Gastrocnemius medialis (tissue), 4 donors: ENCODE measurements at regions not wholly inside any gene's neighbourhood (a gene's known extent, or its start where the extent isn't known, plus 50 kb on each side); places are given as distances from the start of the nearest gene placed in this dataset.

Experiments
- ATAC-seq, 2 donors: fragments of 150-250 bp; one replicate each; pipeline ENCODE4 v1.9.1; 2016
- DNase-seq, 2 donors: peaks; one replicate each; pipeline ENCODE4 v3.0.0-alpha.2; 2019
- H3K27ac ChIP-seq, 4 donors: fragments of 200-600 bp; sonication (generic); 1 replicate in 1 of 4; 2 replicates in 3 of 4; pipeline ENCODE4 v1.5.1; 2016 to 2018; ENCODE audit warnings: mild to moderate bottlenecking in 2 of 4, moderate library complexity in 1 of 4
- H3K27me3 ChIP-seq, 3 donors: fragments of 200-600 bp; sonication (generic) in 2 of 3; 1 replicate in 1 of 3; 2 replicates in 2 of 3; pipeline versions ENCODE4 v1.5.1 to v1.6.0; 2016 to 2019; ENCODE audit warnings: mild to moderate bottlenecking in 1 of 3, moderate library complexity in 1 of 3
- H3K36me3 ChIP-seq, 2 donors: fragments of 200-600 bp; sonication (generic) in 1 of 2; one replicate each; pipeline ENCODE4 v1.5.1; 2017 to 2018
- H3K4me1 ChIP-seq, 2 donors: fragments of 200-600 bp; sonication (generic) in 1 of 2; one replicate each; pipeline ENCODE4 v1.5.1; 2016 to 2017; ENCODE audit warnings: mild to moderate bottlenecking in 2 of 2
- H3K4me3 ChIP-seq, 4 donors: fragments of 200-600 bp; sonication (generic) in 3 of 4; 1 replicate in 1 of 4; 2 replicates in 3 of 4; pipeline ENCODE4 v1.5.1; 2016 to 2019; ENCODE audit warnings: mild to moderate bottlenecking in 2 of 4
- H3K9me3 ChIP-seq, 3 donors: fragments of 200-600 bp; sonication (generic) in 2 of 3; 1 replicate in 1 of 3; 2 replicates in 2 of 3; pipeline ENCODE4 v1.5.1; 2016 to 2019
- CTCF ChIP-seq, 5 experiments: fragments of 450-650 bp in 3 of 5; fragments of 200-600 bp in 2 of 5; sonication (generic) in 2 of 5; IDR thresholded peaks in 4 of 5; conservative IDR thresholded peaks in 1 of 5; 1 replicate in 4 of 5; 2 replicates in 1 of 5; pipeline ENCODE4 v1.5.1; 2016 to 2019; ENCODE audit warnings: antibody characterized with exemption in 5 of 5, mild to moderate bottlenecking in 3 of 5, moderate library complexity in 3 of 5
- POLR2A ChIP-seq, 2 donors: fragments of 450-650 bp; IDR thresholded peaks; one replicate each; pipeline ENCODE4 v1.6.1; 2017; ENCODE audit warnings: antibody characterized with exemption in 2 of 2, mild to moderate bottlenecking in 2 of 2, moderate library complexity in 2 of 2
- in situ Hi-C, 4 donors: fragments of 200-750 bp; cut with MboI; loops; one replicate each; pipeline versions ENCODE4 v1.15.0 to v1.8.0; 2017; ENCODE audit warnings: low sequenced_read_pairs in 4 of 4
- intact Hi-C: fragments of 100-400 bp; cut with DNase I; formaldehyde crosslinking; loops from one replicate; pipeline ENCODE4 v1.15.1; 2023; ENCODE audit warnings: low total_unique reads

GRCh38 chr6:160891690-160892089 lies 99.9 kb upstream of the MAP3K4 start:
- ATAC-seq: no peak
- Histone ChIP-seq H3K27me3 (no peaks in the 10 kb centered on the region), H3K9me3 (no peaks in the 10 kb centered on the region), H3K4me1 (no peaks in the 10 kb centered on the region), H3K36me3 (no peaks in the 10 kb centered on the region), H3K4me3 (no peak overlapping the region), H3K27ac (no peak overlapping the region)
- DNase-seq: no peak
- TF ChIP-seq CTCF (IDR thresholded peaks at IDR 0.05 in 4 of 5, conservative IDR thresholded peaks at IDR 0.05 in 1 of 5): no peak
- no peak for TF ChIP-seq POLR2A (IDR thresholded peaks at IDR 0.05)
- intact Hi-C loops (no loop called here), in situ Hi-C loops (no loop called here)

- no peaks in the 10 kb centered on the region for H3K4me1 ChIP-seq
- no peak overlapping the region for H3K4me3 ChIP-seq
- no peaks in the 10 kb centered on the region for H3K36me3 ChIP-seq
- TF ChIP-seq CTCF (IDR thresholded peaks at IDR 0.05 in 4 of 5, conservative IDR thresholded peaks at IDR 0.05 in 1 of 5): no peak
- TF ChIP-seq POLR2A (IDR thresholded peaks at IDR 0.05): no peak
- H3K9me3 ChIP-seq: no peaks in the 10 kb centered on the region
- intact Hi-C loops (no loop called here), in situ Hi-C loops (no loop called here)
- no peak overlapping the region for H3K27ac ChIP-seq
- DNase-seq (no peak), ATAC-seq (no peak)
- no peaks in the 10 kb centered on the region for H3K27me3 ChIP-seq
Measured at GRCh38 chr6:160895562-160895961, 96.0 kb upstream of the MAP3K4 start.

GRCh38 chr6:160899671-160900430 lies 91.7 kb upstream of the MAP3K4 start:
- no peaks in the 10 kb centered on the region for H3K27me3 ChIP-seq
- H3K27ac ChIP-seq: no peak overlapping the region
- no peaks in the 10 kb centered on the region for H3K4me1 ChIP-seq
- ATAC-seq: no peak
- no peak for DNase-seq
- H3K4me3 ChIP-seq: no peak overlapping the region
- intact Hi-C loops (no loop called here), in situ Hi-C loops (no loop called here)
- no peak for TF ChIP-seq CTCF (IDR thresholded peaks at IDR 0.05 in 4 of 5, conservative IDR thresholded peaks at IDR 0.05 in 1 of 5)
- no peaks in the 10 kb centered on the region for H3K36me3 ChIP-seq
- no peaks in the 10 kb centered on the region for H3K9me3 ChIP-seq

GRCh38 chr6:160911949-160912348 lies 79.6 kb upstream of the MAP3K4 start:
- in situ Hi-C loops: no loop called here
- DNase-seq (no peak), ATAC-seq (no peak)
- Histone ChIP-seq H3K4me3 (no peak overlapping the region), H3K36me3 (no peaks in the 10 kb centered on the region), H3K27me3 (no peaks in the 10 kb centered on the region), H3K27ac (no peak overlapping the region), H3K4me1 (no peaks in the 10 kb centered on the region), H3K9me3 (peaks cover 0 to 5% (median 0%) of the 10 kb centered on the region in 3 donors)
- intact Hi-C loops: no loop called here
- no peak for TF ChIP-seq POLR2A (IDR thresholded peaks at IDR 0.05)
- no peak for TF ChIP-seq CTCF (IDR thresholded peaks at IDR 0.05 in 4 of 5, conservative IDR thresholded peaks at IDR 0.05 in 1 of 5)

- no peaks in the 10 kb centered on the region for H3K36me3 ChIP-seq
- TF ChIP-seq CTCF (IDR thresholded peaks at IDR 0.05 in 4 of 5, conservative IDR thresholded peaks at IDR 0.05 in 1 of 5) (no peak), POLR2A (IDR thresholded peaks at IDR 0.05) (no peak)
- H3K4me1 ChIP-seq: no peaks in the 10 kb centered on the region
- peaks cover 0 to 5% (median 0%) of the 10 kb centered on the region in 3 donors for H3K9me3 ChIP-seq
- no peak overlapping the region for H3K4me3 ChIP-seq
- H3K27me3 ChIP-seq: no peaks in the 10 kb centered on the region
- DNase-seq (no peak), ATAC-seq (no peak)
- no peak overlapping the region for H3K27ac ChIP-seq
- in situ Hi-C loops (no loop called here), intact Hi-C loops (no loop called here)
Measured at GRCh38 chr6:160912411-160912810, 79.2 kb upstream of the MAP3K4 start.
